Lung (tissue), 11 donors: ENCODE measurements at regions not wholly inside any gene's neighbourhood (a gene's known extent, or its start where the extent isn't known, plus 50 kb on each side); places are given as distances from the start of the nearest gene placed in this dataset.

Experiments used
- ATAC-seq: fragments of 200-7000 bp; cut with Tn5 transposase; one replicate; pipeline ENCODE4 v1.9.1; 2020; ENCODE audit warnings: moderate number of reproducible peaks; ENCODE audit not compliant: insufficient read depth, low FRiP score
- DNase-seq, 3 donors: peaks; one replicate each; pipeline ENCODE4 v3.0.0-alpha.2; 2013 to 2017
- H3K27ac ChIP-seq, 2 donors: one replicate each; pipeline ENCODE4 v1.5.1; 2013; ENCODE audit warnings: mild to moderate bottlenecking in 2 of 2, moderate library complexity in 2 of 2, control low read depth in 1 of 2, inconsistent platforms in 1 of 2, low read depth in 1 of 2, low read length in 1 of 2
- H3K27me3 ChIP-seq, 3 donors: one replicate each; pipeline ENCODE4 v1.5.1; 2013; ENCODE audit warnings: low read length in 2 of 3; ENCODE audit not compliant: control insufficient read depth in 3 of 3, insufficient read depth in 3 of 3
- H3K36me3 ChIP-seq, 4 donors: one replicate each; pipeline ENCODE4 v1.5.1; 2013; ENCODE audit warnings: low read length in 4 of 4, mild to moderate bottlenecking in 1 of 4, moderate library complexity in 1 of 4; ENCODE audit not compliant: control insufficient read depth in 4 of 4, insufficient read depth in 4 of 4
- H3K4me1 ChIP-seq, 5 donors: one replicate each; pipeline ENCODE4 v1.5.1; 2013; ENCODE audit warnings: low read length in 5 of 5, mild to moderate bottlenecking in 2 of 5, moderate library complexity in 1 of 5; ENCODE audit not compliant: control insufficient read depth in 5 of 5, insufficient read depth in 5 of 5
- H3K4me3 ChIP-seq: one replicate; pipeline ENCODE4 v1.5.1; 2013; ENCODE audit warnings: mild to moderate bottlenecking, control low read depth, moderate library complexity
- H3K9ac ChIP-seq, 2 donors: one replicate each; pipeline ENCODE4 v1.5.1; 2013; ENCODE audit warnings: low read length in 2 of 2, control low read depth in 1 of 2; ENCODE audit not compliant: insufficient read depth in 1 of 2
- H3K9me3 ChIP-seq, 4 donors: one replicate each; pipeline ENCODE4 v1.5.1; 2013; ENCODE audit warnings: low read length in 3 of 4, mild to moderate bottlenecking in 1 of 4, moderate library complexity in 1 of 4; ENCODE audit not compliant: control insufficient read depth in 4 of 4, insufficient read depth in 3 of 4
- CTCF ChIP-seq: IDR thresholded peaks from 2 replicates; pipeline ENCODE4 v1.5.1; 2012; ENCODE audit warnings: mild to moderate bottlenecking; ENCODE audit errors: control extremely low read depth, extremely low read depth
- WGBS, 2 donors: extraction: QIAGEN DNeasy Blood & Tissue Kit; methylation state at CpG; one replicate each; pipeline ENCODE4 v1.1.7; 2013; 5-methylcytosine and 5-hydroxymethylcytosine counted together
- donor health status: control.
- donor health status: control.
- donor health status: Bipolar disorder and iron deficiency.
- donor health status: healthy.
- donor health status: DM: yes; HTN: yes; CAD: no.

- ATAC-seq: no peak
- Histone ChIP-seq H3K4me1 (no peaks in the 10 kb centered on the region), H3K27me3 (no peaks in the 10 kb centered on the region), H3K9ac (no peak overlapping the region), H3K27ac (no peak overlapping the region), H3K9me3 (peaks cover 0 to 2% (median 0%) of the 10 kb centered on the region in 4 donors), H3K4me3 (no peak overlapping the region), H3K36me3 (no peaks in the 10 kb centered on the region)
- 65 to 85% methylated on average over 2 of the region's 2 CpGs for WGBS, 2 donors
- peak in 1 of 3 donors; percentile 5 for DNase-seq
- no peak for TF ChIP-seq CTCF
Observed at GRCh38 chr4:34790131-34790530, 1454.2 kb downstream of the ARAP2 start.

- H3K27me3 ChIP-seq: no peaks in the 10 kb centered on the region
- peaks cover 0 to 2% (median 0%) of the 10 kb centered on the region in 4 donors for H3K9me3 ChIP-seq
- no peaks in the 10 kb centered on the region for H3K36me3 ChIP-seq
- H3K4me1 ChIP-seq: no peaks in the 10 kb centered on the region
- no peak overlapping the region for H3K4me3 ChIP-seq
- ATAC-seq (no peak), DNase-seq (no peak)
- H3K27ac ChIP-seq: no peak overlapping the region
- no peak overlapping the region for H3K9ac ChIP-seq
- 83 to 84% methylated on average over 2 of the region's 2 CpGs for WGBS, 2 donors
- TF ChIP-seq CTCF: no peak
Observed at GRCh38 chr4:34791209-34791608, 1453.1 kb downstream of the ARAP2 start.

GRCh38 chr4:34800953-34801352 lies 1443.4 kb downstream of the ARAP2 start:
- DNase-seq: no peak
- Histone ChIP-seq H3K4me1 (no peaks in the 10 kb centered on the region), H3K36me3 (no peaks in the 10 kb centered on the region), H3K4me3 (no peak overlapping the region), H3K9ac (no peak overlapping the region), H3K9me3 (peaks cover 0 to 2% (median under 1%) of the 10 kb centered on the region in 4 donors), H3K27ac (no peak overlapping the region), H3K27me3 (no peaks in the 10 kb centered on the region)
- WGBS, 2 donors: 71 to 83% methylated on average over 1 of the region's 1 CpG
- no peak for ATAC-seq
- no peak for TF ChIP-seq CTCF

GRCh38 chr4:34814266-34814665 lies 1430.0 kb downstream of the ARAP2 start:
- H3K27ac ChIP-seq: no peak overlapping the region
- H3K4me1 ChIP-seq: no peaks in the 10 kb centered on the region
- H3K27me3 ChIP-seq: no peaks in the 10 kb centered on the region
- ATAC-seq: no peak
- H3K9me3 ChIP-seq: peaks cover 0 to 3% (median 0%) of the 10 kb centered on the region in 4 donors
- no peak overlapping the region for H3K9ac ChIP-seq
- 75 to 84% methylated on average over 3 of the region's 3 CpGs for WGBS, 2 donors
- H3K36me3 ChIP-seq: no peaks in the 10 kb centered on the region
- H3K4me3 ChIP-seq: no peak overlapping the region
- DNase-seq: no peak
- TF ChIP-seq CTCF: no peak
